SHP77 treated with DMSO at 0.1 percent for 48 hours (cell line): ENCODE measurements at regions not wholly inside any gene's neighbourhood (a gene's known extent, or its start where the extent isn't known, plus 50 kb on each side); places are given as distances from the start of the nearest gene placed in this dataset.
A peak's percentile ranks its signal among the peaks of the same experiment; 100 is the strongest.

ENCODE experiments used
- DNase-seq: peaks from one replicate; lab custom pipeline; 2025; lab: John Stamatoyannopoulos, UW

DNA sequence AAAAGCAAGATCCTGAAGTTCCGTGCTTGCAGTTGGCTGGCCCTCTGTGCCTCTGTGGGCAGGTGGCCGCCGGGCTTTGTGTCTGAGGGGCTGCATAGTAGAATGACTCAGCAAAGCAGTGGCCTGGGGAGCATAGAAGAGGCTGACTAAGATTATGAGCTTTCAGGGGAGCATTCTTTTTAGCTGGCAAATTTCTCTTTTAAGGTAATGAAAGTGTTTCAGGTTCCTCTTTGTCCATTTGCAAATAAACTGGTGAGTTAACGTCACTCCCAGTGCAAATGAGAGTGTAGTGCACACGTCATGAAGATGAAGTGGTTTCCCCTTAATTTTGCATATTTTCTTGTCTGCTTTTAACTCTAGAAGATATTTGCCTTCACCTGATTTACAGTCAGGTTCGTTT lies 98.6 kb downstream of the BCL2L11 start:
- DNase-seq = peak; percentile 44

DNA sequence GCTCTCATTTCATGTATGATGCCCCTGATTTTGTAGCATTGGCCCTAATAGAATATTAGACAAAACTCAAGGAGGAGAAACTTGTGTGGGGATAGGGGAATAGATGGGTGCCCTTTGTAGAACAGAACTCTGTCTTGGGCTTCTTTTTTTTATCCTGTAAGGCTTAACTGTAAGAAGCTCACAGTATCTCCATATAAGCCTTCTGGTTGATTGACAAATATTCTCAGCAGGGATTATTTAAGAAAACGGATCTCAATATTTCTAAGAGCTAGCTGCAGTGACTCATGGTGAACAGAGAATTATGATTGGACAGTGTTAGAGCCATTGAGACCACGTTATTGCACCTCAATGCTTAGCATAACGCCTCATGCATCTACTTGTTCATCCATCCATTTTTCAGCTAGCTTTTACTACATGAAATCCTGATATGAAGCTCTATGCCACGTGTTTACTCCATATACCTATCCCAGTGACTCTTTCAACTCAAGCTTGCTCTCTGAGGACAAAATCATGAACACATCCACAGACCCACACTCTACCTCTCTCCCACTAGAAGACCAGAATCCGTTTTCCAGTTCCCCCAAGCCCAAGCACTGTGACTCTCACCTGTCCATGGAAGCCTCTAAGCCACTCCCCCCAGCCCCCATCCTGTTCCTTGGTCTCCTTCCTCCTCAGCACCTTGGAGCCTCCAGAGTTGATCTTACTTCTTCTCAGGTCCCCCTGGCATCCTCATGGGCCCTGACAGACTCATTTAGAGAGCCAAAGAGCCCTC lies 99.2 kb downstream of the BCL2L11 start:
- DNase-seq = no peak

GRCh38 chr2:111220962-111221361 lies 100.2 kb downstream of the BCL2L11 start:
- DNase-seq = no peak

DNA sequence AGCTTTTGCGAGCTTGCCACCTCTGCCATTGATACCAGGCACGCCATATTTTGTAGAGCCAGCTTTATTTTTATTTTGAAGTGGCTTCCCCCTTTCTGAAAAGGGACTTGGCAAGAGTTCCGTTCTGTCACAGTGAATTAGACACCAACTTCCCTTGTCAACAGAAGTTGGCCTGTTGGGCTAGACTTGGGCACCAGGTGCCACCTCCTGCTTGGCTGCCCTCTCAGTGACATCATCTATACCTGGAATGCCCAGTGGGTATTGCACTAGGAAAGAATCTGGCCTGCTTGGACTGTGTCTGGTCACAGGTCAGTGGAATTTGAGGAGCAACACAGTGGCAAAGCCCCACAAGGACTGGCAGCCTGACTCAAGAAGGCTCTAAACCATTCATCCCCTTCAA lies 101.0 kb downstream of the BCL2L11 start:
- no peak for DNase-seq

DNA sequence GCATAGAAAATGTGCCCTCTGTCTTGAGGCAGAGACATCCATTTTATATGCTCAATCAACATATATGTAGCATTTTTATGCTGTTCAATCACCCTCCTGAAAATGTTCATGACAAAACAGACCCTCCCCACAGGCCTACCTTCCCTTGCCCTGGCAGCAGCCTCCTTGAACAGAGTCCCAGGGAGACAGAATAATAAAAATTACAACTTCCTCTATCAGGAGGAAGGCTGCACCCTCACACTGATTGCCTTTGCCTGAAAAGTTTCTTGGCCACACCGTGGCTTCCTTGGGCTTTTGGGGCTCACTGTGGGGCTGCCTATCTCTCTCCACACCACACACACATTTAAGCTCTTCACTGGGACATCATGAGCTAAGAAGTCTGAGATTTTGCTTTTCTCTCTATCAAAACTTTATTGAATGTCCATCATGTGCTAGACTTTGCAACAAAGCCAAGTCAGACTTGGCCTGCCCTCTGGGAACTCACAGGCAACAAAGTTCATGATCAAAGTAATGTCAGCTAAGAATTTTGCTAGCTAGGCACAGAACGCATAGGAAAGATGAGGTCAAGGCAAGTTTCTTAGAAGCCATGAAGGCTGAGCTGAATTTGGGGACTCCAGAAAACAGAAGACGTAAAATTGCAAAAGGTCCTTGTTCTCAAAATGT lies 101.6 kb downstream of the BCL2L11 start:
- DNase-seq = no peak

GRCh38 chr2:111225856-111226255 lies 105.1 kb downstream of the BCL2L11 start:
- DNase-seq = no peak

GRCh38 chr2:111226876-111227700 lies 106.4 kb downstream of the BCL2L11 start:
- DNase-seq = no peak

DNA sequence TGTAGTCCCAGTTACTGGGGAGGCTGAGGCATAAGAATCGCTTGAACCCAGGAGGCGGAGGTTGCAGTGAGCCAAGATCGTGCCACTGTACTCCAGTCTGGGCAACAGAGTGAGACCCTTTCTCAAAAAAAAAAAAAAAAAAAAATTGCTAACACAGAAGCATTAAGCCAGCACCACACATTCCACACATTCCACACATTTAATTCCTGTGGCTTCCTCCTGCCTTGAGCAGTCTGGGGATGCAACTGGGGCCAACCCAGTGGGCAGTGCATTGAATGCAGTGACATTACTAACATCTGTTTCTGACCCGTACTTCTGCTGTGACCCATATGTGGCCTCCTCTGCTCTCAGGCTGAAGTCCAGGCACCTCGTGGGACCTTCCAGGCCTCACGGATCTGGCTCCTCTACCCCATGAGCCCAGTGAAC lies 107.0 kb downstream of the BCL2L11 start:
- no peak for DNase-seq

DNA sequence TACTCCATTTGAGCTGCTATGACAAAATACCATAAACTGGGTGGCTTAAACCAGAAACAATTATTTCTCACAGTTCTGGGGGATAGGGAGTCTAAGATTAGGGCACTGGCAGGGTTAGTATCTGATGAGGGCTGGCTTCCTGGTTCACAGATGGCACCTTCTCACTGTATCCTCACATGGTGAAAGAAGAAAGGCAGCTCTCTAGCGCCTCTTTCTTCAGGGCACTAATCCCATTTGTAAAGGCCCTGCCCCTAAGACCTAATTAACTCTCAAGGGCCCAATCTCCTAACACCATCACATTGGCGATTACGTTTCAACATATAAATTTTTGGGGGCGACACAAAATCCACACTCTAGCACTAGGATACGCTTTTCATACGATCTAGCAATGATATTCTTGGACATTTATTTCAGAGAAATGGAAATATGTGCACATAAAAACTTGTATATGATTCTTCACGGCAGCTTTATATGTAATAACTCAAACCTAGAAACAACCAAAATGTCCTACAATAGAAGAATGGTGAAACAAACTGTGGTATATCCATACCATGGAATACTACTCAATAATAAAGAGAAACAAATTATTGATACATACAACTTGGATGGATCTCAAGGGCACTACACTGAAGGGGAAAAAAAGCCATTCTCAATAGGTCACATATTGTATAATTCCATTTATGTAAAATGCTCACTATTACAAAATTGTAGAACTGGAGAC lies 111.0 kb downstream of the BCL2L11 start:
- DNase-seq = no peak

DNA sequence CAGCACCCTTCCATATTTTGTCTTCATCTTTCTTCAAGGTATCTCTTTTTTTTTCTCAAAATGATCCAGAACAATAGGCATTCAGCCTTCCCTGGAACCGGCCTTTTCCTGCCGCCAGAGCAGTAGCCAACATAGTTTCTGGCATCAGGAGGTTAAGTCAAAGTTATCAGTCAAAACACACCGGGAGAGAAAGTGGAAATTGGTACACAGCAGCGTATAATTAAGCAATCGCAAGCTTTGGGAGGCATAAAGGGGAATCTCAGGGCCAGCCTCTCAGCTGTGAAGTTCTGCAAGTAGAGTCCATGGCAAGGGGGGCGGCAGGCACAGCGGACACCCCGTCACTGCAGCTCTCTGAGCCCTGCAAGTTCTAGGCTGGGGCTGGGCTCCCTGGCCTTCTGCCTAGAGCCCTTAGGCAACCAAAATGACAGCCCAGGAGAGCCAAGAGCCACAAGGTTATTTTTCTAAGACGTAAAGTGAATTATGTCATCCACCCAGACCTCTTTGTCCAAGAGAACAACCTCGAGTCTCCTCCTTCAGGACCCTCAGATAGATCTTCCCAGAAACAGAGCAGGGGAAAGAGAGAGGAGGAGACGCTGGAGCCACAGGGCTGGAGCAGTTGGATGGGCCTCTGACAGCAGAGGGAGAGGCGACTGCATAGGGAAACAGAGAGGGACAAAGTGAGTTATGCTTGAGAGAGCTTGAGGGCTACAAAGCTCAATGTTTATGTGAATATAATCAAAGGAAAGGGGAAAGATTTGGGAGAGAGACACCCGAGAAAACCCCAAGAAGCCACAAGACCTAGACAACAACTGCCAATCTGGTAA lies 114.7 kb downstream of the BCL2L11 start:
- DNase-seq = no peak

- no peak for DNase-seq
These were observed 115.3 kb downstream of the BCL2L11 start for GRCh38 chr2:111236025-111236424.

DNA sequence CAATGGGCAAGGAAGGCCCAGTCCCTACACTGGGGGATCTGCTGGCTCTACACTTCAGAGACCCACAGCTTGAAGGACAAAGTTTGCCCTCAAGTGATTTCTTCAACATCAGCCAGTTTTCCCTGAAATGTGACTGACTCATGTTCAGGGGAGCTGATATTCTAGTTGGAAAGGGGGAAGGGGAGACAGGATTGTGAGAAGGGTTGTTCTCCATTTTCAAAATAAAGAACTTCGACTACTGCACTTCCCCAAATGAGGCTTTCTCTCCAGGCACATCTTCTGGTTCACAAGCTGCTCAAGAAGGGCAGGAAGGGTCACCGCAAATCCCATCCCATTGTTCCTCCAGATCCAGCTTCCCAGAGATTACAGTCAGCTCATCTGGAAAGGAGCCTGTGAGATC lies 117.6 kb downstream of the BCL2L11 start:
- DNase-seq = no peak

GRCh38 chr2:111239107-111239506 lies 118.4 kb downstream of the BCL2L11 start:
- no peak for DNase-seq

DNA sequence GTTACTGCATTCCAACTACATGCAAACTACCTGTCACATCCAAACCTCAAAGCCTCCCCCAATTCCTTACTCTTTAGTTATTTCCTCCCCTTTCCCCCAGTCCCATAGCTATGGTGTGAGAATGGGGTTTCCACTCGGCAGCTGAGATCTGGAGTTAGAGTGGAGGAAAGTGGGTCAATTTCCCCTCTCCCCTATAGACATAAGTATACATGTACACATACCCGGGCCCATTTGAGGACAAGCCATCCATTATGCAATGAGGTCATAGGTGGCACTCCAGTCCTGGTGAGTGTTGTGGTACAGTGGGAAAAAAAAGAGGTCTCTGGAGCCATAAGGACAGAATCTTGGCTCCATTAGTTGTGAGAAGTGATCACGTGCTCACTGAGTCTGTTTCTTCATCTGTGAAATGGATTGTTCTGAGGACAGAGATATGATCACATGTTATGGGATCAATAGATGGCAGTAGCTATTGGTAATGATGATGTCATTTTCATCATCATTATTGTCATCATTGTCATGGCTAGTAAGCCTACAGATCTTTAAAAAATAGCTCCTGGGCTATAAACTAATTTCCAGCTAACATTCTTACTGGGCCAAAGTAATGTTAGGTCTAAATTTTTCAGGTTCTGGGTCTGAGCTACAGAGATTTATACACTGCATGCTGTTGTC lies 119.0 kb downstream of the BCL2L11 start:
- DNase-seq = no peak

DNA sequence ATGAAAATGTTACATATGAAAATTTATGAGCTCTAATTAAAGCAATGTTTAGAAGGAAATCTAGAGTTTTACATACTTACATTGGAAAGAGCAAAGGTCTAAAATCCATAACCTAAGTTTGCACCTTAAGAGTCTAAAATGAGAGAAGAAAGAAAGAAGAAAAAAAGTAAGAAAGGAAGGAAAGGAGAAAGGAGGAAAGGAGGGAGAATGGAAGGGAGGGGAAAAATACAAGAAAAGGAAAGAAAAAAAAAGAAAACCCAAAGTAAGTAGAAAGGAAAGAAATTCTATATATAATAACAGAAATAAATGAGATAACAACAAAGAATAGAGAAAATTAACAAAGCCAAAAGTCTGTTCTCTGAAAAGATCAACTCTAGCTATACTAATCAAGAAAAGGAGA lies 122.6 kb downstream of the BCL2L11 start:
- DNase-seq = no peak

DNA sequence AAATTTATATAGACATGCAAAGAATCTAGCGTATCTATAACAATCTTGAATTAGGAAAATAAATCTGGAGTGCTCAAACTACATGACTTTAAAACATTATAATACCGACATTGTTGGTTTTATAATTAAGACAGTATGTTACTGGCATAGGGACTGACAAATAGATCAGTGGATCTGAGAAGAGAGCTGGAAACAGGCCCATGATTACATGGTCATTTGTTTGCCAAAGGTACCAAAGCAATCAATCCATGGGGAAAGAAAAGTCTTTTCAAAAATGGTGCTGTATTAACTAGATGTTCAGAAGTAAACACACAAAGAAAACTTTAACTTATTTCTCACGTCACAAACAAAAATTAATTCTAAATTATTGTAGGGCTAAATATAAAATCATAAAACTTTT lies 124.2 kb downstream of the BCL2L11 start:
- no peak for DNase-seq

- no peak for DNase-seq
These were observed 125.9 kb downstream of the BCL2L11 start for GRCh38 chr2:111246620-111247061.

- no peak for DNase-seq
These were observed 126.8 kb downstream of the BCL2L11 start for GRCh38 chr2:111247491-111247890.

GRCh38 chr2:111249806-111250205 lies 129.1 kb downstream of the BCL2L11 start:
- no peak for DNase-seq

GRCh38 chr2:111250448-111251030 lies 129.8 kb downstream of the BCL2L11 start:
- no peak for DNase-seq
